Kidney (tissue), 10 donors: ENCODE measurements at regions not wholly inside any gene's neighbourhood (a gene's known extent, or its start where the extent isn't known, plus 50 kb on each side); places are given as distances from the start of the nearest gene placed in this dataset.
A peak's percentile ranks its signal among the peaks of the same experiment; 100 is the strongest.
"Not testable (repeated sequence)": the region's sequence is repeated elsewhere in the genome, so short reads cannot be mapped to it uniquely, and the experiment has no call there.

Source experiments
- DNase-seq, 5 donors: peaks; one replicate each; pipeline ENCODE4 v3.0.0-alpha.2; 2013 to 2020
- FAIRE-seq: peaks from 2 replicates; lab custom pipeline; 2012; peaks lifted over from hg19 to GRCh38; lab: Jason Lieb, UNC
- H3K27ac ChIP-seq, 2 donors: one replicate each; pipeline ENCODE4 v1.7.0; 2013; ENCODE audit warnings: low read depth in 2 of 2, low read length in 2 of 2, inconsistent platforms in 1 of 2
- H3K27me3 ChIP-seq: one replicate; pipeline ENCODE4 v1.7.1; 2013; ENCODE audit warnings: low read length, inconsistent platforms; ENCODE audit not compliant: control insufficient read depth, insufficient read depth
- H3K36me3 ChIP-seq, 3 donors: one replicate each; pipeline versions ENCODE4 v1.7.0 to v1.7.1; 2013; ENCODE audit warnings: low read length in 3 of 3, control low read depth in 1 of 3, inconsistent platforms in 1 of 3; ENCODE audit not compliant: insufficient read depth in 3 of 3, control insufficient read depth in 2 of 3
- H3K4me1 ChIP-seq, 3 donors: one replicate each; pipeline versions ENCODE4 v1.7.0 to v1.7.1; 2013; ENCODE audit warnings: low read length in 3 of 3, inconsistent platforms in 1 of 3, low read depth in 1 of 3; ENCODE audit not compliant: control insufficient read depth in 2 of 3, insufficient read depth in 2 of 3
- H3K4me3 ChIP-seq, 3 donors: one replicate each; pipeline versions ENCODE4 v1.7.0 to v1.8.1; 2013; ENCODE audit warnings: low read length in 3 of 3, control low read depth in 1 of 3, inconsistent platforms in 1 of 3
- H3K9ac ChIP-seq, 3 donors: one replicate each; pipeline versions ENCODE4 v1.7.0 to v1.7.1; 2013; ENCODE audit warnings: low read length in 3 of 3, control low read depth in 1 of 3, inconsistent platforms in 1 of 3
- H3K9me3 ChIP-seq, 3 donors: one replicate each; pipeline versions ENCODE4 v1.7.0 to v1.7.1; 2013; ENCODE audit warnings: low read length in 3 of 3, control low read depth in 1 of 3, inconsistent platforms in 1 of 3; ENCODE audit not compliant: control insufficient read depth in 2 of 3, insufficient read depth in 1 of 3
- intact Hi-C: fragments of 100-400 bp; cut with DNase I; formaldehyde crosslinking; loops from one replicate; pipeline ENCODE4 v1.11.1; 2022
- donor health status: control.
- donor health status: control.
- donor health status: DM: yes; HTN: yes; CAD: no.
- donor health status: Normal renal cell carcinoma (clear cell type).

DNA sequence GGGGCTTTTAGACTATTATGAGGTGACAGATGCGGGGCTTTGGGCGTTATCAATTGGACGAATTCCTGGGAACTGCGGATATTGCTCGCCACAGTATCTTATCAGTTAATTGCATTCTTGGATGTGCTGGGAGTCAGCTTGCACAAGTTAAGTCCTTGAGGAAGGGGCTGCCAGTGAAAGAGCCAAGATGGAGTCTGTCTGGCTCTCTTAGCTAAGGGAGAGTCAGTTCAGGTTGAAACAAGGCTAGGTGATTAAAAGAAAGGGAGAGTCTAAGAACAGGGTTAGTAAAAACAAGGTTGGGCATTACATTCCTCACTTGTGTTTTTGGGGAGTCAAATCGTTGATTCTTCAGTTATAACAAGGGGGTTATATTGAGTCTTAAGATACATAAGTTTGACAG lies 162.5 kb upstream of the CCZ1B start:
- H3K27me3 ChIP-seq, H3K4me1 ChIP-seq, H3K9me3 ChIP-seq, DNase-seq, H3K9ac ChIP-seq, H3K27ac ChIP-seq, FAIRE-seq, H3K4me3 ChIP-seq, intact Hi-C loops, H3K36me3 ChIP-seq: not testable (repeated sequence)

DNA sequence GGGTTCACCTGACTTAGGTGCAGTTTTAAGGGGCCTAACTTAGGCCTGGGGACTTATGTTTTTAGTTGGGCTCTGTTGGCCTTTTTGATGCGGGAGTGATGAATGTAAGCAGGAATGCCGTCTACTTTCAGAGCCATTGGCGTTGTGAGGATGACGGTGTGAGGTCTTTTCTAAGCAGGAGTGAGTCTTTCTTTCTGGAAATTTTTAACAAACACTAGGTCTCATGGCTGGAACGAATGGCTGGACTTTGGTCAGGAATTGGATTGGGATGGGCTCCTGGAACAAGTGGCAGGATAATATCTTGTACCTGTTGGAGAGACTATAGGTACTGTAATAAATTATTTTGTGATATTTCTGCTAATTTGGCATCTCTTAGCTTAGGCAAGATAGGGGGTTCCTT lies 163.9 kb upstream of the CCZ1B start:
- not testable (repeated sequence) for H3K36me3 ChIP-seq, FAIRE-seq
- peak overlapping the region in 1 of 2 donors; percentile 49 for H3K27ac ChIP-seq

DNA sequence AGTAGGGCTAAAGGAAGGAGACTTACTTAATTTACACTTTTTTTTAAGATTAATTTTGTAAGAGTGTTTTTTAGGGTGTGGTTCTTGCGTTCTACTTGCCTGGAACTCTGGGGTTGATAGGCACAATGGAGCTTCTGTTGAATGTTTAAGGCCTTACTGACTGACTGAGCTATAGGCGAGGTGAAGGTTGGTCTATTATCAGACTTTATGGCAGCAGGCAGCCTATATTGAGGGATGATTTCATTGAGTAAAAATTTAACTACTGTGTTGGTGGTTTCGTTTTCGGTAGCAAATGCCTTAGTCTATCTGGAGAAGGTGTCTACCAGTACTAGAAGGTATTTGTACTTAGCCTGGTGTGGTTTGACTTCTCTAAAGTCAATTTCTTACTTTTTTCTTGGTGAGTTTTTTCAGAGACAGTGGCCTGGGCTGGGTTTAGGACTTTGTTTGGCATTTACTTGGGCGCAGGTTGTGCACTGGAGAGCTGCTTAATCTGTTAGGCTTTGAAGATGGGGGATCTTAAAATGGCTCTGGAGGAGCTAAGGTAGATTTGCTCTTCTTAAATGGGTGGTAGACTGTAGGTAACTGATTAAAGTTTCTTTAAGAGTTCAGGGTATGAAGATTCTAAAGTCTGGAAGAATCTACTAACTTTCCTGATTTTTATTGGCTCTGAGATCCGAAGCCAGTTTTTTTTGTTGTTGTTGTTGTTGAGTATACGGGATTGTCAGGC lies 164.5 kb upstream of the CCZ1B start:
- DNase-seq: peak in 1 of 5 donors; percentile 2
- H3K9me3 ChIP-seq, H3K27me3 ChIP-seq, H3K36me3 ChIP-seq, intact Hi-C loops, FAIRE-seq, H3K9ac ChIP-seq, H3K4me1 ChIP-seq: not testable (repeated sequence)
- H3K4me3 ChIP-seq: peak overlapping the region in 1 of 3 donors; percentile 44
- H3K27ac ChIP-seq: peak overlapping the region; percentile 14 to 39

More for the DNA sequence above, 163.9 kb upstream of the CCZ1B start:
- DNase-seq: peak in 1 of 5 donors; percentile 8
- H3K4me3 ChIP-seq: peak overlapping the region in 1 of 3 donors; percentile 44
- H3K9me3 ChIP-seq, intact Hi-C loops, H3K4me1 ChIP-seq, H3K27me3 ChIP-seq, H3K9ac ChIP-seq: not testable (repeated sequence)

DNA sequence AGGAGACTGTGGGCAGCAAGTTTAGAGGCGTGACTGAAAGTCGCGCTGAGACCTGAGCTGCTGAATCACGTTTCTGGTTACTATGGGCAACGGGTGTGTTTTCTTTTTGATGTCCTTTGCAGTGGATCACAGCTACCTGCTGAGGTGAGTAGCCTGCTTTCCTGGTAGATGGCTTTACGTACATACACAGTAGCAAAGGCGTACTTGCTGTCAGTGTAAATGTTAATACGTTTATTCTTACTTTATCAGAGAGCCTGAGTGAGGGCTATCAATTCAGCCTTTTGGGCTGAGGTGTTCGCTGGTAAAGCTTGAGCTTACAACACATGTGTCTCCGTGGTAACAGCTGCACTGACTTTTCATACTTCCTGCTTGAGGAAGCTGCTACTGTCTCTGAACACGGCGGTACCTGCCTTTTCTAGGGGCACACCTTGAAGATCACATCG lies 165.1 kb upstream of the CCZ1B start:
- FAIRE-seq: not testable (repeated sequence)

DNA sequence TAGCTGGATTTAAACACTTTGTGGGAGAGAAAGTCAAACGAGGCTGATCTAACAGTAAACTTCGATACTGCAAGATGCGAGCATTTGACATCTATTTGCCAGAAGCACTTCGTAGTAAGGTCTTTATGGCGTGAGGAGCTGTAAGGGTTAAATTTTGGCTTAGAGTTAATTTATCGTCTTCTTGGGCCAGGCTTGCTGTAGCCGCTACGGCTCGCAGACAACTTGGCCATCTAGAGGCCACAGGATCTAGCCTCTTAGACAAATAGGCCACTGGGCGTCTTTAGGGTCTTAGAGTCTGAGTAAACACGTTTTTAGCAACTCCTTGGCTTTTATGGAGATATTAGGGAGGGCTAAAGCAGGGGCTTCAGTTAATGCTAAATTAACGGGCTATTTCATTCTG lies 165.6 kb upstream of the CCZ1B start:
- H3K4me1 ChIP-seq, DNase-seq, FAIRE-seq, H3K27me3 ChIP-seq, H3K36me3 ChIP-seq, intact Hi-C loops, H3K9me3 ChIP-seq: not testable (repeated sequence)
- Histone ChIP-seq H3K4me3 (peak overlapping the region; percentile 44 to 70 (median 54)), H3K9ac (peak overlapping the region in 1 of 3 donors; percentile 22), H3K27ac (peak overlapping the region in 1 of 2 donors; percentile 30)

More for the DNA sequence above, 165.1 kb upstream of the CCZ1B start:
- intact Hi-C loops, H3K36me3 ChIP-seq, H3K4me1 ChIP-seq, H3K9me3 ChIP-seq, H3K27me3 ChIP-seq: not testable (repeated sequence)
- peak overlapping the region in 1 of 3 donors; percentile 22 for H3K9ac ChIP-seq
- peak overlapping the region in 1 of 2 donors; percentile 39 for H3K27ac ChIP-seq
- DNase-seq: peak in 4 of 5 donors; percentile 56 to 91 (median 81)
- peak overlapping the region; percentile 44 to 70 (median 54) for H3K4me3 ChIP-seq

DNA sequence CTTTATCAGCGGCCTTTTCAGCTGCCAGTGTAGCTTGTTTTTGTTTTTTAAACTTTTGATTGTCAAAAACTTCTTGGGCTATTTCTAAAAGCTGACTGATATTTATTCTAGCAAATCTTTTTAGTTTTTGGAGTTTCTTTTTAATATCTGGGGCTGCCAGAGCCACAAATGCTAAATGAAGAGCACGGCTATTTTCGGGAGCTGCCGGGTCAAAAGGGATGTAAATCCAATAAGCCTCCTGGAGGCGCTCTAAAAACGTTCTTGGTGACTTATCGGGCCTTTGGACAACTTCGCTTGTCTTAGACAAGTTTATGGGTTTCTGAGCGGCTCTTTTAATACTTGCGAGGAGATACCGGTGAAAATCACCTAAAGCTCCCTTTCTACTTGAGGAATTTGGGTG lies 166.1 kb upstream of the CCZ1B start:
- H3K4me1 ChIP-seq, H3K36me3 ChIP-seq, FAIRE-seq, H3K9ac ChIP-seq, intact Hi-C loops, H3K9me3 ChIP-seq, H3K27ac ChIP-seq, H3K27me3 ChIP-seq: not testable (repeated sequence)
- DNase-seq: peak in 2 of 5 donors; percentile 13 to 23
- peak overlapping the region in 1 of 3 donors; percentile 44 for H3K4me3 ChIP-seq

DNA sequence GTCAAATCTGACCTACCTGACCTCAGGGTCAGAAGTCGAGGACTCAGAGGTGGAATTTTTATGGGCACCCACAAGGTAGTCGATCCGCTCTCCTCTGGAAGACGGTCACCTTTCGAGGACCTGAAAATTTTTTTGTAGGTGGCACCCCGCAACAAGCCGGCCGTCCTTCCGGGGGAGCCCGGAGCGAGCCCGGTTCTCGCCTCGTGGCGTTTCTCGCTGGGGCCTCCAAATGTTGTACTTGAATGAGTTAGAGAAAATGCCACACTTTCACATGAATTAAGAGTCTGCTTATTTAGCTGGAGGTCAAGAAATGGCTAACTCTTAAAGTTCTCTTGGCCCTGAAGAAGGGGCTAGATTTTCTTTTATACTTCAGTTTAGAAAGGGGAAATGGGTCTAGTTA lies 169.0 kb upstream of the CCZ1B start:
- H3K27me3 ChIP-seq, H3K9ac ChIP-seq, H3K4me1 ChIP-seq, H3K36me3 ChIP-seq, H3K27ac ChIP-seq, H3K9me3 ChIP-seq, DNase-seq, intact Hi-C loops, FAIRE-seq, H3K4me3 ChIP-seq: not testable (repeated sequence)

DNA sequence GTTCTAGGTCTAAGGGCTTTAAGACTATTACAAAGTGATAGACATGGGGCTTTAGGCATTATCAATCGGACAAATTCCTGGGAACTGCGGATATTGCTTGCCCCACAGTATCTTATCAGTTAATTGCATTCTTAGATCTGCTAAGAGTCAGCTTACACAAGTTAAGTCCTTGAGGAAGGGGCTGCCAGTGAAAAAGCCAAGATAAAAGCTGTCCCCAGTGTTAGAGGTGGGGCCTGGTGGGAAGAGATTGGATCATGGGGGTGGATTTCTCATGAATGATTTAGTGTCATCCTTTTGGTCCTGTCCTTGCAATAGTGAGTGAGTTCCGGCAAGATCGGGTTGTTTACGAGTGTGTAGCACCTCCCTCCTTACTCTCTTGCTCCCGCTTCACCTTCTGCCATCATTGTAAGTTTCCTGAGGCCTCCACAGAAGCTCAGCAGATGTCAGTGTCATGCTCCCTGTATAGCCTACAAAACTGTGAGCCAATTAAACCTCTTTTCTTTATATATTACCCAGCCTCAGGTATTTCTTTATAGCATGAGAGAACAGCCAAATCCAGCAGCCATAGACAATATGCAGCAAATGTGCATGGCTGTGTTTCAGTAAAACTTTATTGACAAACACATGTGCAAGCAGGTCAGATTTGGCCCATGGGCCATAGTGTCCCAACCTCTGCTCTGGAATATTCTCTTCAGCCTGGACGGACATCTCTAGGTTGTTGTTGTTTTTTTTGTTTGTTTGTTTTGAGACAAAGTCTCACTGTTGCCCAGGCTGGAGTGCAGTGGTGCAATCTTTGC lies 169.6 kb upstream of the CCZ1B start:
- intact Hi-C loops, H3K36me3 ChIP-seq, H3K27ac ChIP-seq, H3K4me3 ChIP-seq, H3K9me3 ChIP-seq, DNase-seq, H3K4me1 ChIP-seq, FAIRE-seq, H3K27me3 ChIP-seq, H3K9ac ChIP-seq: not testable (repeated sequence)
